Skeletal muscle tissue (tissue), 3 donors: ENCODE measurements at regions not wholly inside any gene's neighbourhood (a gene's known extent, or its start where the extent isn't known, plus 50 kb on each side); places are given as distances from the start of the nearest gene placed in this dataset.

Source experiments
- H3K27ac ChIP-seq: one replicate; pipeline ENCODE4 v1.7.0; 2013; ENCODE audit warnings: mild to moderate bottlenecking, low read depth, low read length, inconsistent platforms
- H3K27me3 ChIP-seq, 3 donors: one replicate each; pipeline ENCODE4 v1.7.0; 2013; ENCODE audit warnings: low read length in 3 of 3; ENCODE audit not compliant: control insufficient read depth in 3 of 3, insufficient read depth in 3 of 3
- H3K36me3 ChIP-seq, 3 donors: one replicate each; pipeline ENCODE4 v1.7.0; 2013; ENCODE audit warnings: low read length in 3 of 3; ENCODE audit not compliant: control insufficient read depth in 3 of 3, insufficient read depth in 3 of 3
- H3K4me1 ChIP-seq, 3 donors: one replicate each; pipeline ENCODE4 v1.7.0; 2013; ENCODE audit warnings: low read length in 3 of 3, mild to moderate bottlenecking in 3 of 3; ENCODE audit not compliant: control insufficient read depth in 3 of 3, insufficient read depth in 3 of 3
- H3K4me3 ChIP-seq, 3 donors: one replicate each; pipeline ENCODE4 v1.7.0; 2013; ENCODE audit warnings: low read length in 3 of 3
- H3K9ac ChIP-seq, 3 donors: one replicate each; pipeline ENCODE4 v1.7.0; 2013; ENCODE audit warnings: low read length in 3 of 3, mild to moderate bottlenecking in 3 of 3, moderate library complexity in 2 of 3, low read depth in 1 of 3
- H3K9me3 ChIP-seq, 3 donors: one replicate each; pipeline ENCODE4 v1.7.0; 2013; ENCODE audit warnings: low read length in 3 of 3; ENCODE audit not compliant: control insufficient read depth in 3 of 3
- donor health status: Osteomylitis.

- H3K27ac ChIP-seq: no peak overlapping the region
- no peaks in the 10 kb centered on the region for H3K4me1 ChIP-seq
- no peaks in the 10 kb centered on the region for H3K36me3 ChIP-seq
- no peak overlapping the region for H3K4me3 ChIP-seq
- H3K27me3 ChIP-seq: peaks cover 3 to 18% (median 8%) of the 10 kb centered on the region in 3 donors
- H3K9ac ChIP-seq: no peak overlapping the region
- H3K9me3 ChIP-seq: peaks cover 3 to 10% (median 9%) of the 10 kb centered on the region in 3 donors
Measured at GRCh38 chr17:77704048-77704815, 254.3 kb upstream of the TNRC6C start.

- H3K27ac ChIP-seq: no peak overlapping the region
- peaks cover 0 to 13% (median 3%) of the 10 kb centered on the region in 3 donors for H3K27me3 ChIP-seq
- H3K4me1 ChIP-seq: no peaks in the 10 kb centered on the region
- H3K36me3 ChIP-seq: no peaks in the 10 kb centered on the region
- no peak overlapping the region for H3K9ac ChIP-seq
- no peak overlapping the region for H3K4me3 ChIP-seq
- peaks cover 3 to 10% (median 9%) of the 10 kb centered on the region in 3 donors for H3K9me3 ChIP-seq
Measured at GRCh38 chr17:77706938-77707337, 251.6 kb upstream of the TNRC6C start.

GRCh38 chr17:77707546-77707945, 251.0 kb upstream of the TNRC6C start:
- peaks cover 3 to 10% (median 9%) of the 10 kb centered on the region in 3 donors for H3K9me3 ChIP-seq
- H3K27ac ChIP-seq: no peak overlapping the region
- no peak overlapping the region for H3K9ac ChIP-seq
- peaks cover 0 to 13% (median 3%) of the 10 kb centered on the region in 3 donors for H3K27me3 ChIP-seq
- no peaks in the 10 kb centered on the region for H3K4me1 ChIP-seq
- no peak overlapping the region for H3K4me3 ChIP-seq
- H3K36me3 ChIP-seq: no peaks in the 10 kb centered on the region

- Histone ChIP-seq H3K27ac (no peak overlapping the region), H3K4me1 (no peaks in the 10 kb centered on the region), H3K27me3 (peaks cover 0 to 13% (median 3%) of the 10 kb centered on the region in 3 donors), H3K4me3 (no peak overlapping the region), H3K36me3 (no peaks in the 10 kb centered on the region), H3K9me3 (peaks cover 3 to 10% (median 9%) of the 10 kb centered on the region in 3 donors), H3K9ac (no peak overlapping the region)
Measured at GRCh38 chr17:77708049-77708448, 250.5 kb upstream of the TNRC6C start.

GRCh38 chr17:77708936-77709335, 249.6 kb upstream of the TNRC6C start:
- Histone ChIP-seq H3K27me3 (peaks cover 0 to 13% (median 3%) of the 10 kb centered on the region in 3 donors), H3K9me3 (peaks cover 3 to 9% (median 8%) of the 10 kb centered on the region in 3 donors), H3K4me1 (no peaks in the 10 kb centered on the region), H3K27ac (no peak overlapping the region), H3K9ac (no peak overlapping the region), H3K4me3 (no peak overlapping the region), H3K36me3 (no peaks in the 10 kb centered on the region)

GRCh38 chr17:77709594-77709993, 248.9 kb upstream of the TNRC6C start:
- Histone ChIP-seq H3K4me1 (no peaks in the 10 kb centered on the region), H3K27ac (no peak overlapping the region), H3K27me3 (peaks cover 0 to 13% (median 3%) of the 10 kb centered on the region in 3 donors), H3K36me3 (no peaks in the 10 kb centered on the region), H3K4me3 (no peak overlapping the region), H3K9ac (no peak overlapping the region), H3K9me3 (peaks cover 0 to 7% (median 6%) of the 10 kb centered on the region in 3 donors)

GRCh38 chr17:77712578-77712977, 245.9 kb upstream of the TNRC6C start:
- Histone ChIP-seq H3K36me3 (no peaks in the 10 kb centered on the region), H3K9me3 (peaks cover 0 to 3% (median 0%) of the 10 kb centered on the region in 3 donors), H3K4me3 (no peak overlapping the region), H3K4me1 (no peaks in the 10 kb centered on the region), H3K9ac (no peak overlapping the region), H3K27ac (no peak overlapping the region), H3K27me3 (peaks cover 0 to 6% (median 3%) of the 10 kb centered on the region in 3 donors)

- Histone ChIP-seq H3K9ac (no peak overlapping the region), H3K9me3 (peaks cover 0 to 3% (median 0%) of the 10 kb centered on the region in 3 donors), H3K4me3 (no peak overlapping the region), H3K27me3 (peaks cover 3 to 8% (median 7%) of the 10 kb centered on the region in 3 donors), H3K27ac (no peak overlapping the region), H3K36me3 (no peaks in the 10 kb centered on the region), H3K4me1 (no peaks in the 10 kb centered on the region)
Measured at GRCh38 chr17:77716289-77716926, 242.1 kb upstream of the TNRC6C start.

GRCh38 chr17:77717941-77718668, 240.4 kb upstream of the TNRC6C start:
- H3K9ac ChIP-seq: no peak overlapping the region
- H3K27ac ChIP-seq: no peak overlapping the region
- H3K4me1 ChIP-seq: no peaks in the 10 kb centered on the region
- peaks cover 3 to 8% (median 7%) of the 10 kb centered on the region in 3 donors for H3K27me3 ChIP-seq
- H3K4me3 ChIP-seq: no peak overlapping the region
- no peaks in the 10 kb centered on the region for H3K36me3 ChIP-seq
- peaks cover 0 to 3% (median 0%) of the 10 kb centered on the region in 3 donors for H3K9me3 ChIP-seq

GRCh38 chr17:77718669-77718961, 239.9 kb upstream of the TNRC6C start:
- H3K9ac ChIP-seq: no peak overlapping the region
- H3K27ac ChIP-seq: no peak overlapping the region
- peaks cover 3 to 11% (median 8%) of the 10 kb centered on the region in 3 donors for H3K27me3 ChIP-seq

More at GRCh38 chr17:77718669-77718961, 239.9 kb upstream of the TNRC6C start:
- Histone ChIP-seq H3K36me3 (no peaks in the 10 kb centered on the region), H3K9me3 (peaks cover 0 to 3% (median 0%) of the 10 kb centered on the region in 3 donors), H3K4me1 (peaks cover 0 to 4% (median 0%) of the 10 kb centered on the region in 3 donors), H3K4me3 (no peak overlapping the region)
